Endothelial cell of umbilical vein (primary cell): ENCODE measurements at regions not wholly inside any gene's neighbourhood (a gene's known extent, or its start where the extent isn't known, plus 50 kb on each side); places are given as distances from the start of the nearest gene placed in this dataset.

Source experiments
- BruUV-seq: library from RNA; stranded (reverse); fragments of 400-500 nt; replicated peaks from 2 replicates; lab custom pipeline; 2021; lab: Mats Ljungman, UMichigan
- CTCF ChIA-PET: fragments of 300-600, 350-600 bp; sonication (Branson Sonifier 250); formaldehyde crosslinking; loops from one replicate; lab custom pipeline; 2021; ENCODE audit warnings: antibody characterized with exemption, inconsistent platforms; lab: Charles Lee
- POLR2A ChIA-PET: fragments of 300-600, 350-600 bp; sonication (Branson Sonifier 250); formaldehyde crosslinking; loops from one replicate; lab custom pipeline; 2021; ENCODE audit warnings: antibody characterized with exemption, inconsistent platforms; lab: Charles Lee
- DNase-seq: peaks from one replicate; pipeline ENCODE4 v3.0.0-alpha.2; 2011; ENCODE audit warnings: low read depth, low spot score
- FAIRE-seq: peaks from 2 replicates; lab custom pipeline; 2011; peaks lifted over from hg19 to GRCh38; lab: Jason Lieb, UNC
- H2AFZ ChIP-seq: 2 replicates; pipeline ENCODE4 v1.6.0; 2012; ENCODE audit warnings: low read depth, low read length, control low read depth, inconsistent platforms
- H3K27ac ChIP-seq: 2 replicates; pipeline ENCODE4 v1.5.1; 2011; ENCODE audit warnings: low read depth, mild to moderate bottlenecking, control low read depth, low read length, moderate library complexity; ENCODE audit not compliant: insufficient read depth
- H3K27me3 ChIP-seq, 2 experiments: 2 replicates each; pipeline versions ENCODE4 v1.6.0 to v1.6.1; 2011; ENCODE audit warnings: low read length in 2 of 2, mixed read lengths in 1 of 2; ENCODE audit not compliant: control insufficient read depth in 2 of 2, insufficient read depth in 2 of 2
- H3K36me3 ChIP-seq, 2 experiments: 2 replicates in 1 of 2; 3 replicates in 1 of 2; pipeline ENCODE4 v1.5.1; 2011; ENCODE audit warnings: low read length in 2 of 2, mild to moderate bottlenecking in 1 of 2, moderate library complexity in 1 of 2; ENCODE audit not compliant: control insufficient read depth in 2 of 2, insufficient read depth in 2 of 2; ENCODE audit errors: extremely low read depth in 1 of 2
- H3K4me1 ChIP-seq: 3 replicates; pipeline ENCODE4 v1.5.1; 2011; ENCODE audit warnings: mild to moderate bottlenecking, low read length; ENCODE audit not compliant: control insufficient read depth, insufficient read depth; ENCODE audit errors: extremely low read depth
- H3K4me2 ChIP-seq: 2 replicates; pipeline ENCODE4 v1.6.1; 2011; ENCODE audit warnings: low read length, control low read depth, mixed read lengths; ENCODE audit not compliant: insufficient read depth
- H3K4me3 ChIP-seq, 3 experiments: fragments of 200-600 bp in 1 of 3; sonication (generic), shearing (Covaris generic) in 1 of 3; replicated peaks in 1 of 3; 2 replicates each; pipeline ENCODE4 v1.5.1; 2011 to 2016; ENCODE audit warnings: control low read depth in 3 of 3, low read length in 3 of 3, mild to moderate bottlenecking in 2 of 3, inconsistent platforms in 1 of 3, low read depth in 1 of 3, moderate library complexity in 1 of 3; ENCODE audit not compliant: insufficient read depth in 1 of 3
- H3K79me2 ChIP-seq: 2 replicates; pipeline ENCODE4 v1.6.0; 2012; ENCODE audit warnings: low read length, inconsistent platforms; ENCODE audit not compliant: control insufficient read depth, insufficient read depth
- H3K9ac ChIP-seq: replicated peaks from 2 replicates; pipeline ENCODE3; 2011; ENCODE audit warnings: low read length, control low read depth; ENCODE audit not compliant: insufficient read depth; ENCODE audit errors: extremely low read depth
- H3K9me1 ChIP-seq: replicated peaks from 3 replicates; pipeline ENCODE4 v1.6.0; 2011; ENCODE audit warnings: mild to moderate bottlenecking, low read length; ENCODE audit not compliant: control insufficient read depth, insufficient read depth; ENCODE audit errors: extremely low read depth
- H3K9me3 ChIP-seq: replicated peaks from 2 replicates; pipeline ENCODE4 v1.5.1; 2012; ENCODE audit warnings: low read length, inconsistent platforms; ENCODE audit not compliant: control insufficient read depth, insufficient read depth
- H4K20me1 ChIP-seq: replicated peaks from 2 replicates; pipeline ENCODE3; 2011; ENCODE audit warnings: mild to moderate bottlenecking, low read length; ENCODE audit not compliant: control insufficient read depth, insufficient read depth; ENCODE audit errors: extremely low read depth
- EZH2 ChIP-seq: IDR thresholded peaks from 2 replicates; pipeline ENCODE4 v1.6.1; 2012; ENCODE audit warnings: borderline replicate concordance, low read depth, mild to moderate bottlenecking, moderate library complexity, low read length, inconsistent platforms; ENCODE audit not compliant: severe bottlenecking
- FOS ChIP-seq: IDR thresholded peaks from 2 replicates; pipeline ENCODE4 v1.6.1; 2011; ENCODE audit warnings: mild to moderate bottlenecking, low read length, moderate library complexity, borderline replicate concordance; ENCODE audit not compliant: insufficient read depth
- JUN ChIP-seq: IDR thresholded peaks from 2 replicates; pipeline ENCODE4 v1.6.1; 2011; ENCODE audit warnings: borderline replicate concordance, low read depth; ENCODE audit not compliant: insufficient read length, insufficient read depth
- MYC ChIP-seq: IDR thresholded peaks from one replicate; pipeline ENCODE4 v1.6.1; 2011; ENCODE audit warnings: mild to moderate bottlenecking, low read depth, low read length
- POLR2A ChIP-seq: IDR thresholded peaks from 2 replicates; pipeline ENCODE4 v1.6.1; 2012; ENCODE audit warnings: low read depth, mild to moderate bottlenecking, control low read depth, low read length
- POLR2AphosphoS5 ChIP-seq: IDR thresholded peaks from 2 replicates; pipeline ENCODE4 v1.6.1; 2012; ENCODE audit warnings: low read depth, mild to moderate bottlenecking, control low read depth, low read length, moderate library complexity; ENCODE audit not compliant: insufficient read depth
- dilution Hi-C: fragments of 300-500 bp; cut with MboI; formaldehyde crosslinking; loops from one replicate; pipeline ENCODE4 v1.15.0; 2019; ENCODE audit warnings: low sequenced_read_pairs; ENCODE audit not compliant: extremely low pct_ligation_motif_present
- intact Hi-C: fragments of 100-400 bp; cut with micrococcal nuclease; formaldehyde crosslinking; loops from one replicate; pipeline ENCODE4 v1.10.0; 2022
- TF ChIP-seq, protein P1 (sequence below), 2 donors: IDR thresholded peaks; 1 replicate in 1 of 2; 2 replicates in 1 of 2; pipeline ENCODE4 v1.5.1; 2011; ENCODE audit warnings: low read length in 2 of 2, mild to moderate bottlenecking in 2 of 2, moderate library complexity in 2 of 2, control low read depth in 1 of 2, inconsistent platforms in 1 of 2, low read depth in 1 of 2; ENCODE audit not compliant: insufficient read depth in 1 of 2; ENCODE audit errors: extremely low read depth in 1 of 2
- TF ChIP-seq, protein P2 (sequence below): IDR thresholded peaks from 2 replicates; pipeline ENCODE4 v1.6.1; 2011; ENCODE audit not compliant: insufficient read depth, insufficient read length

DNA sequence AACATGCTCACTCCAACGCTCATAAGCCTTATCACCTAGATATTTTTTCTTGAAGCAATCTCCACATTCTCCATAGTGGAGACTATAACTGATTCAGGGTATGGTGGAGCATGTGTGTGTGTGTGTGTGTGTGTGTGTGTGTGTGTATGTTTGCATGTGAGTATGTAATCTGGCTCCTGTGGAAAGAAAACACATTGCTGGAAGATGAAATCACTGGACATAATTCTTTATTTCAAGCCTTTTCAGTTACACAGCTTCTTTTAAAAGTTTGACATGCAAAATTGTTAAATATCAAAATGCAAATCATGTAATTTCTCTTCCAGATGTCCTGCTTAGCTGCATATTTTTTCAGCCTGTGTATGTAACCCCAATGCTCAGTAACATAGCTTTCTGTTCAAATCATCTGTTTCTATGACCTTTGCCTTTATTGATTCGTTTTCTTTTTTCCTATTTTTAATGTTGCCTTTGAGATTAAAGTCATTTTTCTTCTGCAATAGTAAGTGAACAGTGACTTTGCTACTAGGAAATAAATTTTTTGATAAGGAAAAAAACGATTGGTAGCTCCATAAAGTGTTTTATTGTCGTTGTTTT, 80.5 kb upstream of the BTG1 start:
- ChIA-PET POLR2A (interaction anchor here (1.2 kb wide), 1 partner anchor 80 kb away, joined by 3 read pairs; the partner anchor contains the start of gene BTG1), CTCF (interaction anchor here (0.9 to 1.2 kb wide), 5 partner anchors 13 to 1876 kb away, joined by 3 to 4 read pairs (median 3); no protein-coding TSS in a partner anchor)
- Histone ChIP-seq H3K4me2 (no peak overlapping the region), H3K9ac (no peak overlapping the region), H3K9me3 (no peaks in the 10 kb centered on the region), H3K4me1 (no peaks in the 10 kb centered on the region), H3K36me3 (no peaks in the 10 kb centered on the region), H2AFZ (no peak overlapping the region), H3K79me2 (no peaks in the 10 kb centered on the region), H3K4me3 (no peak overlapping the region), H4K20me1 (no peaks in the 10 kb centered on the region), H3K27me3 (no peaks in the 10 kb centered on the region), H3K9me1 (no peaks in the 10 kb centered on the region), H3K27ac (no peak overlapping the region)
- no peak for DNase-seq
- dilution Hi-C loops: no loop called here
- no TSS peak for BruUV-seq
- peak; percentile 52 for FAIRE-seq
- TF ChIP-seq FOS: no peak
- no peak for TF ChIP-seq POLR2A
- TF ChIP-seq EZH2: no peak
- TF ChIP-seq, protein P1, sequence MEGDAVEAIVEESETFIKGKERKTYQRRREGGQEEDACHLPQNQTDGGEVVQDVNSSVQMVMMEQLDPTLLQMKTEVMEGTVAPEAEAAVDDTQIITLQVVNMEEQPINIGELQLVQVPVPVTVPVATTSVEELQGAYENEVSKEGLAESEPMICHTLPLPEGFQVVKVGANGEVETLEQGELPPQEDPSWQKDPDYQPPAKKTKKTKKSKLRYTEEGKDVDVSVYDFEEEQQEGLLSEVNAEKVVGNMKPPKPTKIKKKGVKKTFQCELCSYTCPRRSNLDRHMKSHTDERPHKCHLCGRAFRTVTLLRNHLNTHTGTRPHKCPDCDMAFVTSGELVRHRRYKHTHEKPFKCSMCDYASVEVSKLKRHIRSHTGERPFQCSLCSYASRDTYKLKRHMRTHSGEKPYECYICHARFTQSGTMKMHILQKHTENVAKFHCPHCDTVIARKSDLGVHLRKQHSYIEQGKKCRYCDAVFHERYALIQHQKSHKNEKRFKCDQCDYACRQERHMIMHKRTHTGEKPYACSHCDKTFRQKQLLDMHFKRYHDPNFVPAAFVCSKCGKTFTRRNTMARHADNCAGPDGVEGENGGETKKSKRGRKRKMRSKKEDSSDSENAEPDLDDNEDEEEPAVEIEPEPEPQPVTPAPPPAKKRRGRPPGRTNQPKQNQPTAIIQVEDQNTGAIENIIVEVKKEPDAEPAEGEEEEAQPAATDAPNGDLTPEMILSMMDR (IDR thresholded peaks at IDR 0.05; ENCODE audit: extremely low read depth in 1 of 2, insufficient read depth in 1 of 2, low read depth in 1 of 2, low read length in 2 of 2): no peak
- no peak for TF ChIP-seq JUN
- TF ChIP-seq, protein P2, sequence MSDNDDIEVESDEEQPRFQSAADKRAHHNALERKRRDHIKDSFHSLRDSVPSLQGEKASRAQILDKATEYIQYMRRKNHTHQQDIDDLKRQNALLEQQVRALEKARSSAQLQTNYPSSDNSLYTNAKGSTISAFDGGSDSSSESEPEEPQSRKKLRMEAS: no peak
- TF ChIP-seq MYC: no peak
- TF ChIP-seq POLR2AphosphoS5: no peak
- intact Hi-C loops: no loop called here
